ENCODE measurements at regions not wholly inside any gene's neighbourhood (a gene's known extent, or its start where the extent isn't known, plus 50 kb on each side); places are given as distances from the start of the nearest gene placed in this dataset.
A peak's percentile ranks its signal among the peaks of the same experiment; 100 is the strongest.

GRCh38 chr20:52612046-52612632 is 360.0 kb upstream of the TSHZ2 start:
- H3K9me3 Mint-ChIP-seq = peaks cover 16% of the 10 kb centered on the region; the same call in 1 of the 2 replicates
- ATAC-seq = no peak
- ChIA-PET POLR2A (no interaction called here), CTCF (no interaction called here)
- H3K4me3 Mint-ChIP-seq = no peak overlapping the region
- no peak for TF ChIP-seq ETV6 (CRISPR knock-in tag; IDR thresholded peaks at IDR 0.05)
- TF ChIP-seq E2F1 (CRISPR knock-in tag; IDR thresholded peaks at IDR 0.05) = no peak
- no peak for TF ChIP-seq JAZF1 (CRISPR knock-in tag; IDR thresholded peaks at IDR 0.05)
- no peak for TF ChIP-seq E2F5 (CRISPR knock-in tag; IDR thresholded peaks at IDR 0.05)
- no peak for TF ChIP-seq ZNF263 (CRISPR knock-in tag; IDR thresholded peaks at IDR 0.05; ENCODE audit: low read depth)
- TF ChIP-seq CBFB (CRISPR knock-in tag; IDR thresholded peaks at IDR 0.05; ENCODE audit: low read depth) = no peak
- no peak for TF ChIP-seq NFE2L1 (CRISPR knock-in tag; IDR thresholded peaks at IDR 0.05)
- no peak for TF ChIP-seq ATF2 (CRISPR knock-in tag; IDR thresholded peaks at IDR 0.05; ENCODE audit: borderline replicate concordance, low read depth)
- H3K27me3 Mint-ChIP-seq (ENCODE audit: low read depth) = peaks cover 4% of the 10 kb centered on the region; the same call in 1 of the 2 replicates
- DNase-seq (ENCODE audit: low spot score) = no peak
- no peak overlapping the region for H3K27ac Mint-ChIP-seq
- H3K36me3 Mint-ChIP-seq = no peaks in the 10 kb centered on the region
- H3K4me1 Mint-ChIP-seq = peaks cover 18% of the 10 kb centered on the region

- Mint-ChIP-seq H3K27me3 (ENCODE audit: low read depth) (peaks cover 4% of the 10 kb centered on the region; the same call in 1 of the 2 replicates), H3K4me3 (no peak overlapping the region), H3K4me1 (peaks cover 5% of the 10 kb centered on the region), H3K27ac (no peak overlapping the region), H3K9me3 (peaks cover 16% of the 10 kb centered on the region; the same call in 1 of the 2 replicates), H3K36me3 (no peaks in the 10 kb centered on the region)
- ChIA-PET POLR2A (no interaction called here), CTCF (no interaction called here)
- no peak for DNase-seq (ENCODE audit: low spot score)
- ATAC-seq = no peak
- TF ChIP-seq ZNF138 (CRISPR knock-in tag; conservative IDR thresholded peaks at IDR 0.05) = no peak
- peak; percentile 94 for TF ChIP-seq ZNF512 (CRISPR knock-in tag; IDR thresholded peaks at IDR 0.05; ENCODE audit: borderline replicate concordance)
- TF ChIP-seq ELF4 (CRISPR knock-in tag; IDR thresholded peaks at IDR 0.05; ENCODE audit: low read depth) = no peak
These were observed 361.4 kb upstream of the TSHZ2 start for GRCh38 chr20:52610749-52611148.

GRCh38 chr20:52601295-52601971 is 370.7 kb upstream of the TSHZ2 start:
- no peaks in the 10 kb centered on the region for H3K4me1 Mint-ChIP-seq
- H3K4me3 Mint-ChIP-seq = no peak overlapping the region
- H3K36me3 Mint-ChIP-seq = 0 out of 2 replicates have a peak, but pooled peaks cover 2% of the 10 kb centered on the region
- POLR2A ChIA-PET = no interaction called here
- no peak for DNase-seq (ENCODE audit: low spot score)
- ATAC-seq = no peak
- CTCF ChIA-PET = no interaction called here
- no peaks in the 10 kb centered on the region; the same call in 1 of the 2 replicates for H3K27me3 Mint-ChIP-seq (ENCODE audit: low read depth)
- TF ChIP-seq ZNF425 (CRISPR knock-in tag; conservative IDR thresholded peaks at IDR 0.05) (no peak), ZMAT4 (CRISPR knock-in tag; IDR thresholded peaks at IDR 0.05) (no peak), SOX15 (CRISPR knock-in tag; IDR thresholded peaks at IDR 0.05) (no peak), ZNF281 (CRISPR knock-in tag; IDR thresholded peaks at IDR 0.05) (no peak), HMGA2 (CRISPR knock-in tag; IDR thresholded peaks at IDR 0.05) (no peak), ZNF396 (CRISPR knock-in tag; IDR thresholded peaks at IDR 0.05; ENCODE audit: borderline replicate concordance) (no peak)
- H3K27ac Mint-ChIP-seq = no peak overlapping the region
- H3K9me3 Mint-ChIP-seq = peaks cover 11% of the 10 kb centered on the region

Measured in WTC11 (cell line).